Spleen (tissue), 7 donors: ENCODE measurements at regions not wholly inside any gene's neighbourhood (a gene's known extent, or its start where the extent isn't known, plus 50 kb on each side); places are given as distances from the start of the nearest gene placed in this dataset.

Experiments
- CTCF ChIP-seq, 11 experiments: fragments of 200-600 bp in 7 of 11; fragments of 450-650 bp in 4 of 11; sonication (generic) in 4 of 11; IDR thresholded peaks in 8 of 11; conservative IDR thresholded peaks in 3 of 11; 1 replicate in 7 of 11; 2 replicates in 4 of 11; pipeline versions ENCODE4 v1.4.0 to v1.8.0; 2016 to 2021; ENCODE audit warnings: antibody characterized with exemption in 11 of 11, inconsistent platforms in 4 of 11, mild to moderate bottlenecking in 1 of 11
- POLR2A ChIP-seq, 3 donors: fragments of 450-650 bp; IDR thresholded peaks; one replicate each; pipeline ENCODE4 v1.5.1; 2017; ENCODE audit warnings: antibody characterized with exemption in 3 of 3, mild to moderate bottlenecking in 1 of 3
- POLR2AphosphoS5 ChIP-seq, 3 donors: sonication (generic); formaldehyde crosslinking; IDR thresholded peaks; one replicate each; pipeline ENCODE4 v1.5.1; 2017; ENCODE audit warnings: antibody characterized with exemption in 3 of 3
- donor health status: DM: no; HTN: no; CAD: no; lungs with moderate emphysema.
- donor health status: DM: no; HTN: no; CAD: no.
- donor health status: DM: no; HTN: no; CAD: no.

DNA sequence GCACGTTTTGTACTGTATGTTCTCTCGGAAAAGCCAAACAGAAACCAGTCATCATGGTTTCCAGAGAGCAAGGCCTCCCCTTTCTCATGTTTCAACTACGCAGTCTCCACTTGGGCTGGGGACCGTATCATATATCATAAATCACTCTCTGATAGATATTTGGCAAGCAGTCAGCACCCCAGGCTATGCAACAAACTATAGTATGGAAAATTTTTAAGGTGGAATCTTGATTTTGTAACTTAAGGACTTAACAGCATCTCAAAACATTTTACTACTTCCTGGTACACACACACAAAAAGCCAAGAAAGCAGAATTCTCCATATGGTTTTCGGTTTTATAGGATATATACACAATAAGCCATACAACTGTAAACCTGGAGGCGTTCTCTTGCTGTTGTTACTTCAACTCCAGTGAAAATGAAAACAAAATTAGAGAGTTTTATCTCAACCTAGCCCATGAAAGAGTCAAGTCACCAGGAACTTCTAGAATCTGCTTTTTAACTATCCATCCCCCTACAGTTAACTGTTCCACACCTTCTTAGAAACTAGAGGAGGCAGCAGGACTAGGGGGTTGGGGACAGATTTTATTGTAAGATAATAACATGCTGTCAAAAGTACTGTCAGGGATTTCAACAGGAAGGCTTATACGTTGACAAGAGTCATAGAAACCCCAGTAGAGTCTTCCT, 283.4 kb downstream of the NFIB start:
- no peak for TF ChIP-seq POLR2A (IDR thresholded peaks at IDR 0.05)
- TF ChIP-seq CTCF (IDR thresholded peaks at IDR 0.05 in 8 of 11, conservative IDR thresholded peaks at IDR 0.05 in 3 of 11) = no peak
- no peak for TF ChIP-seq POLR2AphosphoS5 (IDR thresholded peaks at IDR 0.05)
